Spleen (tissue), 7 donors: ENCODE measurements at regions not wholly inside any gene's neighbourhood (a gene's known extent, or its start where the extent isn't known, plus 50 kb on each side); places are given as distances from the start of the nearest gene placed in this dataset.
"Not testable (repeated sequence)": the region's sequence is repeated elsewhere in the genome, so short reads cannot be mapped to it uniquely, and the experiment has no call there.

Experiments used
- CTCF ChIP-seq, 11 experiments: fragments of 200-600 bp in 7 of 11; fragments of 450-650 bp in 4 of 11; sonication (generic) in 4 of 11; IDR thresholded peaks in 8 of 11; conservative IDR thresholded peaks in 3 of 11; 1 replicate in 7 of 11; 2 replicates in 4 of 11; pipeline versions ENCODE4 v1.4.0 to v1.8.0; 2016 to 2021; ENCODE audit warnings: antibody characterized with exemption in 11 of 11, inconsistent platforms in 4 of 11, mild to moderate bottlenecking in 1 of 11
- POLR2A ChIP-seq, 3 donors: fragments of 450-650 bp; IDR thresholded peaks; one replicate each; pipeline ENCODE4 v1.5.1; 2017; ENCODE audit warnings: antibody characterized with exemption in 3 of 3, mild to moderate bottlenecking in 1 of 3
- POLR2AphosphoS5 ChIP-seq, 3 donors: sonication (generic); formaldehyde crosslinking; IDR thresholded peaks; one replicate each; pipeline ENCODE4 v1.5.1; 2017; ENCODE audit warnings: antibody characterized with exemption in 3 of 3
- donor health status: DM: no; HTN: no; CAD: no; lungs with moderate emphysema.
- donor health status: DM: no; HTN: no; CAD: no.
- donor health status: DM: no; HTN: no; CAD: no.

GRCh38 chr7:74008-74540, 118.3 kb upstream of the FAM20C start:
- not testable (repeated sequence) for TF ChIP-seq CTCF (IDR thresholded peaks at IDR 0.05 in 8 of 11, conservative IDR thresholded peaks at IDR 0.05 in 3 of 11); POLR2A (IDR thresholded peaks at IDR 0.05); POLR2AphosphoS5 (IDR thresholded peaks at IDR 0.05)
